Tibial nerve (tissue), 4 donors: ENCODE measurements at regions not wholly inside any gene's neighbourhood (a gene's known extent, or its start where the extent isn't known, plus 50 kb on each side); places are given as distances from the start of the nearest gene placed in this dataset.

Source experiments
- DNase-seq, 2 donors: peaks; one replicate each; pipeline ENCODE4 v3.0.0-alpha.2; 2019; ENCODE audit warnings: low spot score in 2 of 2
- H3K27ac ChIP-seq, 4 donors: fragments of 200-600 bp; sonication (generic) in 3 of 4; one replicate each; pipeline ENCODE4 v1.5.1; 2017 to 2019; ENCODE audit warnings: mild to moderate bottlenecking in 1 of 4
- H3K27me3 ChIP-seq, 2 donors: fragments of 200-600 bp; sonication (generic) in 1 of 2; one replicate each; pipeline versions ENCODE4 v1.5.1 to v1.6.0; 2017 to 2019
- H3K36me3 ChIP-seq, 3 donors: fragments of 200-600 bp; sonication (generic); one replicate each; pipeline ENCODE4 v1.5.1; 2018 to 2019
- H3K4me1 ChIP-seq, 4 donors: fragments of 200-600 bp; sonication (generic) in 3 of 4; one replicate each; pipeline ENCODE4 v1.5.1; 2017 to 2019
- H3K4me3 ChIP-seq, 4 donors: fragments of 200-600 bp; sonication (generic) in 3 of 4; one replicate each; pipeline ENCODE4 v1.5.1; 2017 to 2019; ENCODE audit warnings: mild to moderate bottlenecking in 1 of 4, moderate library complexity in 1 of 4
- H3K9me3 ChIP-seq, 4 donors: fragments of 200-600 bp; sonication (generic) in 3 of 4; one replicate each; pipeline ENCODE4 v1.5.1; 2017 to 2019
- EP300 ChIP-seq, 2 donors: sonication (generic); formaldehyde crosslinking; IDR thresholded peaks; one replicate each; pipeline ENCODE4 v1.6.1; 2017; ENCODE audit warnings: antibody characterized with exemption in 2 of 2, mild to moderate bottlenecking in 1 of 2
- POLR2A ChIP-seq, 2 donors: fragments of 450-650 bp; IDR thresholded peaks; one replicate each; pipeline ENCODE4 v1.6.1; 2017; ENCODE audit warnings: antibody characterized with exemption in 2 of 2, mild to moderate bottlenecking in 2 of 2, moderate library complexity in 2 of 2
- WGBS, 2 donors: methylation state at CpG; one replicate each; pipeline ENCODE4 v1.1.5; 2018; 5-methylcytosine and 5-hydroxymethylcytosine counted together
- TF ChIP-seq, protein P1 (sequence below), 5 experiments: fragments of 200-600 bp in 3 of 5; fragments of 450-650 bp in 2 of 5; sonication (generic) in 3 of 5; IDR thresholded peaks; one replicate each; pipeline ENCODE4 v1.5.1; 2016 to 2019; ENCODE audit warnings: antibody characterized with exemption in 5 of 5, mild to moderate bottlenecking in 3 of 5, moderate library complexity in 2 of 5

DNA sequence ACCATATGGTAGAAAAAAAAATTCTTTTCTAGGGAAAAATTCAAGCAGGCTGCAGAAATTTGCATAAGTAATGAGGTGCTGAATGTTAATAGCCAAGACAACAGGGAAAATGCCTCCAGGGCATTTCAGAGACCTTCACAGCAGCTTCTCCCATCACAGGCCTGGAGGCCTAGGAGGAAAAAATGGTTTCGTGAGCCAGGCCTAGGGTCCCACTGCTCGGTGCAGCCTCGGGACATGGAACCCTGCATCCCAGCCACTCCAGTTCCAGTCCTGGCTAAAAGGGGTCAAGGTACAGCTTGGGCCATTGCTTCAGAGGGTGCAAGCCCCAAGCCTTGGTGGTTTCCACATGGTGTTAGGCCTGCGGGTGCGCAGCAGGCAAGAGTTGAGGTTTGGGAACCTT is 436.0 kb upstream of the SMC2 start:
- Histone ChIP-seq H3K36me3 (no peaks in the 10 kb centered on the region), H3K4me3 (no peak overlapping the region), H3K4me1 (no peaks in the 10 kb centered on the region), H3K27me3 (no peaks in the 10 kb centered on the region), H3K9me3 (peaks cover 0 to 13% (median 0%) of the 10 kb centered on the region in 4 donors), H3K27ac (no peak overlapping the region)
- DNase-seq, result no peak
- whole genome bisulfite sequencing, 2 donors, result 97 to 100% methylated on average over 5 of the region's 5 CpGs
- TF ChIP-seq, protein P1, sequence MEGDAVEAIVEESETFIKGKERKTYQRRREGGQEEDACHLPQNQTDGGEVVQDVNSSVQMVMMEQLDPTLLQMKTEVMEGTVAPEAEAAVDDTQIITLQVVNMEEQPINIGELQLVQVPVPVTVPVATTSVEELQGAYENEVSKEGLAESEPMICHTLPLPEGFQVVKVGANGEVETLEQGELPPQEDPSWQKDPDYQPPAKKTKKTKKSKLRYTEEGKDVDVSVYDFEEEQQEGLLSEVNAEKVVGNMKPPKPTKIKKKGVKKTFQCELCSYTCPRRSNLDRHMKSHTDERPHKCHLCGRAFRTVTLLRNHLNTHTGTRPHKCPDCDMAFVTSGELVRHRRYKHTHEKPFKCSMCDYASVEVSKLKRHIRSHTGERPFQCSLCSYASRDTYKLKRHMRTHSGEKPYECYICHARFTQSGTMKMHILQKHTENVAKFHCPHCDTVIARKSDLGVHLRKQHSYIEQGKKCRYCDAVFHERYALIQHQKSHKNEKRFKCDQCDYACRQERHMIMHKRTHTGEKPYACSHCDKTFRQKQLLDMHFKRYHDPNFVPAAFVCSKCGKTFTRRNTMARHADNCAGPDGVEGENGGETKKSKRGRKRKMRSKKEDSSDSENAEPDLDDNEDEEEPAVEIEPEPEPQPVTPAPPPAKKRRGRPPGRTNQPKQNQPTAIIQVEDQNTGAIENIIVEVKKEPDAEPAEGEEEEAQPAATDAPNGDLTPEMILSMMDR (IDR thresholded peaks at IDR 0.05), result no peak
- no peak for TF ChIP-seq POLR2A (IDR thresholded peaks at IDR 0.05)
- no peak for TF ChIP-seq EP300 (IDR thresholded peaks at IDR 0.05)

GRCh38 chr9:103660830-103661229 is 433.3 kb upstream of the SMC2 start:
- Histone ChIP-seq H3K4me3 (no peak overlapping the region), H3K27ac (no peak overlapping the region), H3K9me3 (peaks cover 0 to 13% (median 0%) of the 10 kb centered on the region in 4 donors), H3K4me1 (no peaks in the 10 kb centered on the region), H3K36me3 (no peaks in the 10 kb centered on the region), H3K27me3 (no peaks in the 10 kb centered on the region)
- TF ChIP-seq POLR2A (IDR thresholded peaks at IDR 0.05), result no peak
- no peak for TF ChIP-seq EP300 (IDR thresholded peaks at IDR 0.05)
- TF ChIP-seq, protein P1 (IDR thresholded peaks at IDR 0.05), result no peak
- WGBS, 2 donors, result 90 to 91% methylated on average over 6 of the region's 6 CpGs
- no peak for DNase-seq

DNA sequence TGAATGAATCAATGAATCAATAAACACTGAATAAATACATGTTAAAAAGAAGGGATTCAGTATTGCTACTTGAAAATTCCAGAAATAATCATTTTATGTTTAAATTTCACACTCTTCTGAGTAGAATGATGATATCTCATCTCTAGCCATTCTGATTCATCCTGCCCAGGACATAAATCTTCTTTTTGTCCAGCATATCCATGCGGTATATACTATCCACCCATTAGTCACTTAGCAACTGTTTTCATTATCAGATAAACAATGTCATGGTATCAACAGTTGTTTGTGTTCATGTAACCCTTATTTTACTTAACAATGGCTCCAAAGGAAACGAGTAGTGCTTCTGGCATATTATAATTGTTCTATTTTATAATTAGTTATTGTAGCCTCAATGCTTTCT is 432.4 kb upstream of the SMC2 start:
- Histone ChIP-seq H3K4me3 (no peak overlapping the region), H3K36me3 (no peaks in the 10 kb centered on the region), H3K9me3 (peaks cover 0 to 13% (median 0%) of the 10 kb centered on the region in 4 donors), H3K4me1 (no peaks in the 10 kb centered on the region), H3K27ac (no peak overlapping the region), H3K27me3 (no peaks in the 10 kb centered on the region)
- no peak for DNase-seq
- 44 to 72% methylated on average over 2 of the region's 2 CpGs for WGBS, 2 donors
- TF ChIP-seq EP300 (IDR thresholded peaks at IDR 0.05), result no peak
- TF ChIP-seq, protein P1 (IDR thresholded peaks at IDR 0.05), result no peak
- no peak for TF ChIP-seq POLR2A (IDR thresholded peaks at IDR 0.05)

GRCh38 chr9:103669296-103669695 is 424.8 kb upstream of the SMC2 start:
- H3K27me3 ChIP-seq, result no peaks in the 10 kb centered on the region
- DNase-seq, result no peak
- WGBS, 2 donors, result 91 to 95% methylated on average over 1 of the region's 1 CpG
- TF ChIP-seq POLR2A (IDR thresholded peaks at IDR 0.05), result no peak
- TF ChIP-seq, protein P1 (IDR thresholded peaks at IDR 0.05), result no peak
- TF ChIP-seq EP300 (IDR thresholded peaks at IDR 0.05), result no peak
- H3K9me3 ChIP-seq, result no peaks in the 10 kb centered on the region
- no peaks in the 10 kb centered on the region for H3K36me3 ChIP-seq
- H3K4me3 ChIP-seq, result no peak overlapping the region
- no peak overlapping the region for H3K27ac ChIP-seq
- no peaks in the 10 kb centered on the region for H3K4me1 ChIP-seq

DNA sequence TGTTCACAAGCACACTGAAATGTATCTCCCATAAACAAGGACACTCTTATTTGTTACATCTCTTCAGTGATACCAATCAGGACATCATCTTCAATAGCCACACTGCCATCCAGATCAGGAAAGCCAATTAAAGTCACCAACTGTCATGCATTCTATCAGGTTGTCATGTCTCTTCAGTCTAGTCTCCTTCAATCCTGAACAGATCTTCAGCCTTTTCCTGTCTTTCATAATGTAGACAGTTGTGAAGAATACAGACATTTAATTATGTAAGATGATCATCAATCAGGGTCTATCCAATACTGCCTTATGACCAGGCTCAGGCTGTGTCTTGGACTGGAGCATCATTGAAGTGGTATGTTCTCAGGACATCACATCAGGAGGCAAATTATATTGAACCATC is 419.8 kb upstream of the SMC2 start:
- Histone ChIP-seq H3K4me3 (no peak overlapping the region), H3K27me3 (no peaks in the 10 kb centered on the region)
- TF ChIP-seq EP300 (IDR thresholded peaks at IDR 0.05), result no peak
- TF ChIP-seq, protein P1 (IDR thresholded peaks at IDR 0.05), result no peak

More for the DNA sequence above, 419.8 kb upstream of the SMC2 start:
- H3K4me1 ChIP-seq, result no peaks in the 10 kb centered on the region
- DNase-seq, result no peak
- H3K27ac ChIP-seq, result no peak overlapping the region
- no peaks in the 10 kb centered on the region for H3K36me3 ChIP-seq
- H3K9me3 ChIP-seq, result no peaks in the 10 kb centered on the region
